ENCODE measurements at regions not wholly inside any gene's neighbourhood (a gene's known extent, or its start where the extent isn't known, plus 50 kb on each side); places are given as distances from the start of the nearest gene placed in this dataset.

DNA sequence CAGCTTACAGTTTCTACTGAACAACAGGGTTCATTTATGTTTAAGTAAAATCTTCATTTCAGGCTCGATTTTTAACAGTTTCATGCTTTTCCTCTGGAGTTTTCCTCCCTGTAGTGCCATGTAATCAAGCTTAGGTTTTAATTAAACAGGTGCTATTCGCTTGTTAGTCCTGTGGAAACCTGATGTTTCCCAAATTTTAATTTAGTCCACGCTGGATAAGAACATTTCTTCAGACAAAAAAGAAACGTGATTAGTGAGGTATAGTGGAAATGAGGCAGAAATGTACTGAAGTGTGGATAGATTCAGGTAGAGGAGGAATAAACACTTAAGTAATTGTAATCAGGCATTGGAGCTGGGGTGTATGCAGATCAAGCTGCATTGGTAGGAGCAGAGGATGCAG is 1217.5 kb downstream of the AACS start:
- no peak for TF ChIP-seq CTCF (IDR thresholded peaks at IDR 0.05; ENCODE audit: low read depth, low read length)
- no peak for TF ChIP-seq POLR2A (IDR thresholded peaks at IDR 0.05; ENCODE audit: extremely low read depth, insufficient read length)
- TF ChIP-seq, protein P1, sequence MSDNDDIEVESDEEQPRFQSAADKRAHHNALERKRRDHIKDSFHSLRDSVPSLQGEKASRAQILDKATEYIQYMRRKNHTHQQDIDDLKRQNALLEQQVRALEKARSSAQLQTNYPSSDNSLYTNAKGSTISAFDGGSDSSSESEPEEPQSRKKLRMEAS (IDR thresholded peaks at IDR 0.05; ENCODE audit: low read depth, low read length) = no peak
- TF ChIP-seq MYC (IDR thresholded peaks at IDR 0.05; ENCODE audit: low read depth, low read length) = no peak
